NOMO-1 treated with DMSO at 0.1 percent for 48 hours (cell line): ENCODE measurements at regions not wholly inside any gene's neighbourhood (a gene's known extent, or its start where the extent isn't known, plus 50 kb on each side); places are given as distances from the start of the nearest gene placed in this dataset.

Source experiments
- DNase-seq: peaks from one replicate; lab custom pipeline; 2025; ENCODE audit not compliant: unreplicated experiment; lab: John Stamatoyannopoulos, UW

- no peak for DNase-seq
These were observed 295.4 kb upstream of the ZNF608 start for GRCh38 chr5:125041798-125042197.

- DNase-seq: no peak
These were observed 295.9 kb upstream of the ZNF608 start for GRCh38 chr5:125042261-125042890.

GRCh38 chr5:125043781-125044391 is 297.4 kb upstream of the ZNF608 start:
- no peak for DNase-seq

GRCh38 chr5:125044491-125045282 is 298.2 kb upstream of the ZNF608 start:
- DNase-seq: no peak

GRCh38 chr5:125045646-125046045 is 299.2 kb upstream of the ZNF608 start:
- DNase-seq: no peak

- no peak for DNase-seq
These were observed 300.4 kb upstream of the ZNF608 start for GRCh38 chr5:125046838-125047237.

GRCh38 chr5:125047871-125048270 is 301.4 kb upstream of the ZNF608 start:
- DNase-seq: no peak

GRCh38 chr5:125049721-125050702 is 303.6 kb upstream of the ZNF608 start:
- DNase-seq: no peak

- DNase-seq: no peak
These were observed 304.5 kb upstream of the ZNF608 start for GRCh38 chr5:125050926-125051325.

- DNase-seq: no peak
These were observed 306.1 kb upstream of the ZNF608 start for GRCh38 chr5:125052584-125052983.

GRCh38 chr5:125053179-125053578 is 306.7 kb upstream of the ZNF608 start:
- DNase-seq: no peak

- DNase-seq: no peak
These were observed 307.7 kb upstream of the ZNF608 start for GRCh38 chr5:125054146-125054545.

- no peak for DNase-seq
These were observed 310.4 kb upstream of the ZNF608 start for GRCh38 chr5:125056671-125057485.

GRCh38 chr5:125057912-125058826 is 311.7 kb upstream of the ZNF608 start:
- no peak for DNase-seq

GRCh38 chr5:125059255-125060002 is 313.0 kb upstream of the ZNF608 start:
- no peak for DNase-seq

GRCh38 chr5:125061726-125062125 is 315.3 kb upstream of the ZNF608 start:
- DNase-seq: no peak

GRCh38 chr5:125064621-125065438 is 318.4 kb upstream of the ZNF608 start:
- DNase-seq: no peak

GRCh38 chr5:125065741-125066140 is 319.3 kb upstream of the ZNF608 start:
- DNase-seq: no peak
